ENCODE measurements at regions not wholly inside any gene's neighbourhood (a gene's known extent, or its start where the extent isn't known, plus 50 kb on each side); places are given as distances from the start of the nearest gene placed in this dataset.

- no peak overlapping the region for H3K27ac ChIP-seq (ENCODE audit: insufficient read length, low read depth, low read length)
- no peaks in the 10 kb centered on the region for H3K9me3 Mint-ChIP-seq
- no peak overlapping the region for H3K4ac ChIP-seq (ENCODE audit: low read depth, low read length)
- H2BK120ac ChIP-seq (ENCODE audit: low read depth, low read length, poor library complexity, severe bottlenecking) = no peak overlapping the region
- no peak overlapping the region for H3K4me3 Mint-ChIP-seq
- no peak overlapping the region for H3K18ac ChIP-seq (ENCODE audit: insufficient read length, low read depth, low read length)
- no peaks in the 10 kb centered on the region for H4K20me1 ChIP-seq (ENCODE audit: control insufficient read depth, insufficient read depth, insufficient read length)
- no peak overlapping the region for H3T11ph ChIP-seq (ENCODE audit: low read length)
- no peaks in the 10 kb centered on the region for H3K79me2 ChIP-seq (ENCODE audit: insufficient read depth, low read length)
- no peak for DNase-seq
- no peak overlapping the region for H3K56ac ChIP-seq (ENCODE audit: insufficient read length, low read depth, low read length)
- no peak overlapping the region for H2BK12ac ChIP-seq (ENCODE audit: insufficient read length, low read depth, low read length)
- WGBS (ENCODE audit: extremely low coverage, insufficient read length, low lambda C conversion rate) = no CpG with 5 or more reads among the region's 1 CpG
- no peak overlapping the region for H2AK5ac ChIP-seq (ENCODE audit: insufficient read length, low read length)
- H3K4me1 ChIP-seq (ENCODE audit: insufficient read depth, low read length) = no peaks in the 10 kb centered on the region
- no peak overlapping the region for H4K8ac ChIP-seq (replicated peaks; ENCODE audit: insufficient read length, low read depth, low read length)
- H3K36me3 Mint-ChIP-seq (ENCODE audit: insufficient read depth in 1 of 3, low read depth in 3 of 3) = no peaks in the 10 kb centered on the region
- no peak overlapping the region for H3K27ac Mint-ChIP-seq
- H4K91ac ChIP-seq (ENCODE audit: insufficient read length, low read depth, low read length) = no peak overlapping the region
- H4K5ac ChIP-seq (ENCODE audit: insufficient read length, low read depth, low read length) = no peak overlapping the region
- H3K9me3 ChIP-seq (ENCODE audit: control insufficient read depth, low read depth, low read length) = no peaks in the 10 kb centered on the region
- H3K9ac ChIP-seq (ENCODE audit: extremely low read depth, insufficient read length, low read length) = no peak overlapping the region
- no peak overlapping the region for H3K4me2 ChIP-seq (ENCODE audit: insufficient read depth, insufficient read length, low read length)
- TF ChIP-seq, protein P1, sequence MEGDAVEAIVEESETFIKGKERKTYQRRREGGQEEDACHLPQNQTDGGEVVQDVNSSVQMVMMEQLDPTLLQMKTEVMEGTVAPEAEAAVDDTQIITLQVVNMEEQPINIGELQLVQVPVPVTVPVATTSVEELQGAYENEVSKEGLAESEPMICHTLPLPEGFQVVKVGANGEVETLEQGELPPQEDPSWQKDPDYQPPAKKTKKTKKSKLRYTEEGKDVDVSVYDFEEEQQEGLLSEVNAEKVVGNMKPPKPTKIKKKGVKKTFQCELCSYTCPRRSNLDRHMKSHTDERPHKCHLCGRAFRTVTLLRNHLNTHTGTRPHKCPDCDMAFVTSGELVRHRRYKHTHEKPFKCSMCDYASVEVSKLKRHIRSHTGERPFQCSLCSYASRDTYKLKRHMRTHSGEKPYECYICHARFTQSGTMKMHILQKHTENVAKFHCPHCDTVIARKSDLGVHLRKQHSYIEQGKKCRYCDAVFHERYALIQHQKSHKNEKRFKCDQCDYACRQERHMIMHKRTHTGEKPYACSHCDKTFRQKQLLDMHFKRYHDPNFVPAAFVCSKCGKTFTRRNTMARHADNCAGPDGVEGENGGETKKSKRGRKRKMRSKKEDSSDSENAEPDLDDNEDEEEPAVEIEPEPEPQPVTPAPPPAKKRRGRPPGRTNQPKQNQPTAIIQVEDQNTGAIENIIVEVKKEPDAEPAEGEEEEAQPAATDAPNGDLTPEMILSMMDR (conservative IDR thresholded peaks at IDR 0.05) = no peak
- H3K79me1 ChIP-seq (ENCODE audit: insufficient read depth, low read depth, low read length, poor library complexity, severe bottlenecking) = no peaks in the 10 kb centered on the region
- H3K27me3 ChIP-seq (ENCODE audit: insufficient read depth, low read length) = no peaks in the 10 kb centered on the region
- no peaks in the 10 kb centered on the region; a peak in 1 of 4 replicates for H3K4me1 Mint-ChIP-seq
- no peaks in the 10 kb centered on the region for H3K23me2 ChIP-seq (ENCODE audit: insufficient read length, low read depth, low read length, poor library complexity, severe bottlenecking)
- H2BK5ac ChIP-seq (ENCODE audit: insufficient read length, low read length) = no peak overlapping the region
- H2BK20ac ChIP-seq (ENCODE audit: low read depth, low read length, poor library complexity, severe bottlenecking) = no peak overlapping the region
- H3K14ac ChIP-seq (ENCODE audit: insufficient read depth, low read length) = no peak overlapping the region
- H2AFZ ChIP-seq (ENCODE audit: low read length) = no peak overlapping the region
- H3K23ac ChIP-seq (ENCODE audit: insufficient read length, low read depth, low read length) = no peak overlapping the region
- H3K27me3 Mint-ChIP-seq (ENCODE audit: low read depth) = peaks cover 6% of the 10 kb centered on the region
- no peak overlapping the region for H2BK15ac ChIP-seq (ENCODE audit: low read depth, low read length)
Observed at GRCh38 chr7:45236666-45237065, 79.1 kb downstream of the RAMP3 start.
